ENCODE measurements at regions not wholly inside any gene's neighbourhood (a gene's known extent, or its start where the extent isn't known, plus 50 kb on each side); places are given as distances from the start of the nearest gene placed in this dataset.

GRCh38 chr10:4329225-4329624 lies 496.8 kb upstream of the AKR1E2 start:
- no peak for DNase-seq

GRCh38 chr10:4326647-4327046 lies 499.4 kb upstream of the AKR1E2 start:
- DNase-seq = no peak

- no peak for DNase-seq
Measured at GRCh38 chr10:4319870-4320367, 506.1 kb upstream of the AKR1E2 start.

- DNase-seq = no peak
Measured at GRCh38 chr10:4316161-4316810, 509.7 kb upstream of the AKR1E2 start.

- DNase-seq = no peak
Measured at GRCh38 chr10:4315551-4315950, 510.5 kb upstream of the AKR1E2 start.

GRCh38 chr10:4313051-4313450 lies 513.0 kb upstream of the AKR1E2 start:
- DNase-seq = no peak

- DNase-seq = no peak
Measured at GRCh38 chr10:4312051-4312835, 513.8 kb upstream of the AKR1E2 start.

- DNase-seq = no peak
Measured at GRCh38 chr10:4310172-4310571, 515.8 kb upstream of the AKR1E2 start.

- DNase-seq = no peak
Measured at GRCh38 chr10:4307910-4308309, 518.1 kb upstream of the AKR1E2 start.

GRCh38 chr10:4306871-4307270 lies 519.1 kb upstream of the AKR1E2 start:
- no peak for DNase-seq

- DNase-seq = no peak
Measured at GRCh38 chr10:4303045-4303444, 518.0 kb upstream of the KLF6 start.

GRCh38 chr10:4301291-4302045 lies 516.5 kb upstream of the KLF6 start:
- DNase-seq = no peak

- DNase-seq = no peak
Measured at GRCh38 chr10:4296161-4296560, 511.2 kb upstream of the KLF6 start.

- no peak for DNase-seq
Measured at GRCh38 chr10:4294996-4295792, 510.2 kb upstream of the KLF6 start.

GRCh38 chr10:4294271-4294670 lies 509.3 kb upstream of the KLF6 start:
- DNase-seq = no peak

- DNase-seq = no peak
Measured at GRCh38 chr10:4291990-4292389, 507.0 kb upstream of the KLF6 start.

GRCh38 chr10:4285121-4285520 lies 500.1 kb upstream of the KLF6 start:
- no peak for DNase-seq

- DNase-seq = no peak
Measured at GRCh38 chr10:4283846-4284610, 499.0 kb upstream of the KLF6 start.

GRCh38 chr10:4282496-4282895 lies 497.5 kb upstream of the KLF6 start:
- DNase-seq = no peak

GRCh38 chr10:4281190-4281825 lies 496.3 kb upstream of the KLF6 start:
- DNase-seq = no peak

- no peak for DNase-seq
Measured at GRCh38 chr10:4280461-4281189, 495.6 kb upstream of the KLF6 start.

Measured in CD4-positive, alpha-beta T cell treated with Interferon gamma for 1 hour (primary cell).